Endodermal cell (in vitro differentiated cells): ENCODE measurements at regions not wholly inside any gene's neighbourhood (a gene's known extent, or its start where the extent isn't known, plus 50 kb on each side); places are given as distances from the start of the nearest gene placed in this dataset.
A peak's percentile ranks its signal among the peaks of the same experiment; 100 is the strongest.

Experiments
- DNase-seq: peaks from one replicate; pipeline ENCODE4 v3.0.0-alpha.2; 2017
- H3K27ac ChIP-seq: 2 replicates; pipeline ENCODE4 v1.5.1; 2013; ENCODE audit warnings: mild to moderate bottlenecking, low read depth, low read length, moderate library complexity
- H3K27me3 ChIP-seq: 2 replicates; pipeline ENCODE4 v1.6.1; 2013; ENCODE audit warnings: mild to moderate bottlenecking, low read length, moderate library complexity; ENCODE audit not compliant: insufficient read depth, control insufficient read depth, poor library complexity, severe bottlenecking
- H3K36me3 ChIP-seq: 2 replicates; pipeline ENCODE4 v1.7.0; 2013; ENCODE audit warnings: mild to moderate bottlenecking, low read length, moderate library complexity; ENCODE audit not compliant: control insufficient read depth, insufficient read depth
- H3K4me1 ChIP-seq: one replicate; pipeline ENCODE4 v1.7.0; 2013; ENCODE audit warnings: low read length; ENCODE audit not compliant: control insufficient read depth, insufficient read depth
- H3K4me3 ChIP-seq: 2 replicates; pipeline ENCODE4 v1.5.1; 2013; ENCODE audit warnings: mild to moderate bottlenecking, low read length, moderate library complexity
- H3K9ac ChIP-seq: 2 replicates; pipeline ENCODE4 v1.6.1; 2013; ENCODE audit warnings: mild to moderate bottlenecking, low read length, moderate library complexity; ENCODE audit not compliant: poor library complexity, severe bottlenecking; ENCODE audit errors: extremely low read depth
- H3K9me3 ChIP-seq: 2 replicates; pipeline ENCODE4 v1.6.1; 2013; ENCODE audit warnings: mild to moderate bottlenecking, low read length, moderate library complexity; ENCODE audit not compliant: control insufficient read depth
- H3K27ac Mint-ChIP-seq: 2 replicates; pipeline ENCODE4 v1.8.0; 2020; ENCODE audit warnings: mixed read lengths
- H3K27me3 Mint-ChIP-seq: 2 replicates; pipeline ENCODE4 v1.8.0; 2021; ENCODE audit warnings: mild to moderate bottlenecking, mixed read lengths; ENCODE audit not compliant: insufficient read depth
- H3K36me3 Mint-ChIP-seq: 2 replicates; pipeline ENCODE4 v1.8.0; 2020; ENCODE audit warnings: low read depth, mixed read lengths
- H3K4me1 Mint-ChIP-seq: 2 replicates; pipeline ENCODE4 v1.8.0; 2020; ENCODE audit warnings: mixed read lengths
- H3K4me3 Mint-ChIP-seq: 2 replicates; pipeline ENCODE4 v1.8.0; 2020; ENCODE audit warnings: mild to moderate bottlenecking, moderate library complexity, mixed read lengths
- H3K9me3 Mint-ChIP-seq: 2 replicates; pipeline ENCODE4 v1.8.0; 2020; ENCODE audit warnings: mild to moderate bottlenecking, mixed read lengths
- WGBS, 2 experiments: methylation state at CpG; one replicate each; pipeline versions ENCODE4 v1.1.5 to v1.1.7; 2013; ENCODE audit warnings: missing lambda C conversion rate in 2 of 2, mixed read lengths in 1 of 2; ENCODE audit not compliant: insufficient coverage in 1 of 2, insufficient read length in 1 of 2; 5-methylcytosine and 5-hydroxymethylcytosine counted together
- TF ChIP-seq, protein P1 (sequence below): fragments of 200-600 bp; sonication (generic); conservative IDR thresholded peaks from 2 replicates; pipeline ENCODE4 v1.5.0; 2021; ENCODE audit warnings: antibody characterized with exemption, mild to moderate bottlenecking

- H3K27ac Mint-ChIP-seq: no peak overlapping the region
- no peaks in the 10 kb centered on the region for H3K36me3 Mint-ChIP-seq
- H3K4me3 ChIP-seq: no peak overlapping the region
- TF ChIP-seq, protein P1, sequence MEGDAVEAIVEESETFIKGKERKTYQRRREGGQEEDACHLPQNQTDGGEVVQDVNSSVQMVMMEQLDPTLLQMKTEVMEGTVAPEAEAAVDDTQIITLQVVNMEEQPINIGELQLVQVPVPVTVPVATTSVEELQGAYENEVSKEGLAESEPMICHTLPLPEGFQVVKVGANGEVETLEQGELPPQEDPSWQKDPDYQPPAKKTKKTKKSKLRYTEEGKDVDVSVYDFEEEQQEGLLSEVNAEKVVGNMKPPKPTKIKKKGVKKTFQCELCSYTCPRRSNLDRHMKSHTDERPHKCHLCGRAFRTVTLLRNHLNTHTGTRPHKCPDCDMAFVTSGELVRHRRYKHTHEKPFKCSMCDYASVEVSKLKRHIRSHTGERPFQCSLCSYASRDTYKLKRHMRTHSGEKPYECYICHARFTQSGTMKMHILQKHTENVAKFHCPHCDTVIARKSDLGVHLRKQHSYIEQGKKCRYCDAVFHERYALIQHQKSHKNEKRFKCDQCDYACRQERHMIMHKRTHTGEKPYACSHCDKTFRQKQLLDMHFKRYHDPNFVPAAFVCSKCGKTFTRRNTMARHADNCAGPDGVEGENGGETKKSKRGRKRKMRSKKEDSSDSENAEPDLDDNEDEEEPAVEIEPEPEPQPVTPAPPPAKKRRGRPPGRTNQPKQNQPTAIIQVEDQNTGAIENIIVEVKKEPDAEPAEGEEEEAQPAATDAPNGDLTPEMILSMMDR: no peak
- peaks cover 10% of the 10 kb centered on the region for H3K4me1 Mint-ChIP-seq
- no peaks in the 10 kb centered on the region for H3K4me1 ChIP-seq
- H3K27me3 Mint-ChIP-seq: peaks cover 24% of the 10 kb centered on the region
- H3K9me3 Mint-ChIP-seq: no peaks in the 10 kb centered on the region
- no peaks in the 10 kb centered on the region for H3K27me3 ChIP-seq
- no peaks in the 10 kb centered on the region for H3K9me3 ChIP-seq
- DNase-seq: no peak
- no peaks in the 10 kb centered on the region for H3K36me3 ChIP-seq
- H3K27ac ChIP-seq: no peak overlapping the region
- no peak overlapping the region for H3K9ac ChIP-seq
- H3K4me3 Mint-ChIP-seq: no peak overlapping the region
Observed at GRCh38 chr2:38228753-38229152, 148.3 kb downstream of the ATL2 start.

DNA sequence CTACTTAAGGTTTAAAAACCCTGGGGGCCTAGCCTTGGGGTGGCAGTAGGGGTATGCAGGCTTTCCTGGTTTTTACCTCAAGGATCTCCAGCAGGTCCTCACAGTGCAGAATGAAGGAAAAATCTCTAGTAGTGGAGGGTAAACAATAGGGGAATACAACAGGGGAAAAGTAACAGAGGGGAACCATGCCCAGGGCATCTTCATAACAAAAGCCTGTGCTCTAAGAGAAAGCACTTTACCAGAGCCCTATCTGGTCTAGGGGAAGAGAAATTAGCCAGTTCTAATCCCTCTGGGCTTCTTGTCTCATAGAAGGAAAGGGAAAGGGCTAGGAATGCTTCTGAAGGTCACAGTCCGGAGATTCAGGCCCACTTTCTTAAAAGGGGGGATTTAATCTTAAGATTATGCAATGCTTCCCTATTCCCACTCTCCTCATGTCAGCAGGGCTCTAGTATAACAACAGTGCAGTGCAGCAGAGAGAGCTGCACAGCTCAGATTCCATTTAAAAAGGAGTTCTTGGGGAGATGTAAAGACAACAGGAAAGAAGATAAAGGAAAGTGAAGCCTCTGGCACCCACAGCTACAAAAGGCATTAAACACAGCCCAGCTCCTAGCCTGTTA lies 149.0 kb upstream of the CYP1B1 start:
- Histone ChIP-seq H3K27ac (peak overlapping the region; percentile 30), H3K9me3 (no peaks in the 10 kb centered on the region), H3K36me3 (no peaks in the 10 kb centered on the region), H3K9ac (no peak overlapping the region), H3K4me3 (no peak overlapping the region), H3K4me1 (no peaks in the 10 kb centered on the region), H3K27me3 (no peaks in the 10 kb centered on the region)
- Mint-ChIP-seq H3K9me3 (peaks cover 3% of the 10 kb centered on the region), H3K36me3 (no peaks in the 10 kb centered on the region), H3K4me1 (peaks cover 10% of the 10 kb centered on the region), H3K4me3 (no peak overlapping the region), H3K27me3 (peaks cover 17% of the 10 kb centered on the region), H3K27ac (no peak overlapping the region)
- DNase-seq: no peak
- TF ChIP-seq, protein P1: no peak
- 44% methylated on average over 1 of the region's 1 CpG; no CpG with 5 or more reads in 1 of the 2 experiments for WGBS, 2 experiments

DNA sequence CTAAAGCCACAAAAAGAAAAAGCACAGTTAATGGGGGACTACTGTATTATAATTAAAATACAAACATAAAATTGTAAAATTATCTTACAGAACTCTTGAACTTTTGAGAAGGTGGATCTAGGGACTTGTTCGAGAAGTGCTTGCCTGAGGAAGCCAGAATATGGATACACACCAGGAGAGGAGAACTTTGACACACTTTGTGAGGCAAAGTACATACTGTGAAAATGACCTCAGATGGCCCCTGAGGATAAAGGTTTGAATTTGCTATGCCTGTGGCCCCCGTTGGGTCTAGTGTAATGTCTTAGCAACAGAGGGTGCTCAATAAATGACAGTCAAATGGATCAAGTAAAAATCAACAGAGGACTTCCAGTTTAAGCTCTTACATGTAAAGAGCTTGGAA lies 148.2 kb upstream of the CYP1B1 start:
- no peak for DNase-seq
- Mint-ChIP-seq H3K4me3 (no peak overlapping the region), H3K9me3 (peaks cover 3% of the 10 kb centered on the region), H3K27ac (no peak overlapping the region), H3K27me3 (peaks cover 17% of the 10 kb centered on the region), H3K36me3 (no peaks in the 10 kb centered on the region), H3K4me1 (peaks cover 10% of the 10 kb centered on the region)
- Histone ChIP-seq H3K36me3 (no peaks in the 10 kb centered on the region), H3K9ac (no peak overlapping the region), H3K27ac (no peak overlapping the region), H3K27me3 (no peaks in the 10 kb centered on the region), H3K9me3 (no peaks in the 10 kb centered on the region), H3K4me3 (no peak overlapping the region), H3K4me1 (no peaks in the 10 kb centered on the region)
- 69 to 92% methylated on average over 1 to 2 of the region's 2 CpGs for WGBS, 2 experiments
- TF ChIP-seq, protein P1: no peak
